Testis (tissue), 2 donors: ENCODE measurements at regions not wholly inside any gene's neighbourhood (a gene's known extent, or its start where the extent isn't known, plus 50 kb on each side); places are given as distances from the start of the nearest gene placed in this dataset.

Experiments used
- DNase-seq: peaks from one replicate; pipeline ENCODE4 v3.0.0-alpha.2; 2019
- H3K27ac ChIP-seq, 2 donors: fragments of 200-600 bp; sonication (generic); one replicate each; pipeline ENCODE4 v1.5.1; 2019
- H3K27me3 ChIP-seq: fragments of 200-600 bp; sonication (generic); one replicate; pipeline ENCODE4 v1.5.1; 2019
- H3K36me3 ChIP-seq: fragments of 200-600 bp; sonication (generic); one replicate; pipeline ENCODE4 v1.5.1; 2017; ENCODE audit warnings: low read depth; ENCODE audit errors: missing control alignments
- H3K4me1 ChIP-seq: fragments of 200-600 bp; sonication (generic); one replicate; pipeline ENCODE4 v1.5.1; 2019
- H3K4me3 ChIP-seq, 2 donors: fragments of 200-600 bp; sonication (generic); one replicate each; pipeline ENCODE4 v1.5.1; 2017 to 2019
- H3K9me3 ChIP-seq: fragments of 200-600 bp; sonication (generic); one replicate; pipeline ENCODE4 v1.5.1; 2017
- POLR2A ChIP-seq: fragments of 450-650 bp; IDR thresholded peaks from one replicate; pipeline ENCODE4 v1.6.1; 2017; ENCODE audit warnings: antibody characterized with exemption, mild to moderate bottlenecking, moderate library complexity
- WGBS, 2 donors: methylation state at CpG; one replicate each; pipeline ENCODE4 v1.1.5; 2018; 5-methylcytosine and 5-hydroxymethylcytosine counted together
- intact Hi-C: fragments of 100-400 bp; cut with DNase I; formaldehyde crosslinking; loops from one replicate; pipeline ENCODE4 v1.15.1; 2023; ENCODE audit warnings: low total_unique reads
- TF ChIP-seq, protein P1 (sequence below), 3 experiments: fragments of 450-650 bp in 2 of 3; fragments of 200-600 bp in 1 of 3; sonication (generic) in 1 of 3; IDR thresholded peaks; one replicate each; pipeline ENCODE4 v1.5.1; 2016 to 2019; ENCODE audit warnings: antibody characterized with exemption in 3 of 3, mild to moderate bottlenecking in 2 of 3, moderate library complexity in 1 of 3

GRCh38 chr9:107914151-107914550 lies 424.6 kb upstream of the KLF4 start:
- H3K27me3 ChIP-seq, result no peaks in the 10 kb centered on the region
- no peaks in the 10 kb centered on the region for H3K9me3 ChIP-seq
- H3K4me3 ChIP-seq, result no peak overlapping the region
- 72 to 86% methylated on average over 1 of the region's 1 CpG for WGBS, 2 donors
- intact Hi-C loops, result no loop called here
- H3K4me1 ChIP-seq, result no peaks in the 10 kb centered on the region
- no peaks in the 10 kb centered on the region for H3K36me3 ChIP-seq
- DNase-seq, result no peak
- TF ChIP-seq POLR2A, result no peak
- TF ChIP-seq, protein P1, sequence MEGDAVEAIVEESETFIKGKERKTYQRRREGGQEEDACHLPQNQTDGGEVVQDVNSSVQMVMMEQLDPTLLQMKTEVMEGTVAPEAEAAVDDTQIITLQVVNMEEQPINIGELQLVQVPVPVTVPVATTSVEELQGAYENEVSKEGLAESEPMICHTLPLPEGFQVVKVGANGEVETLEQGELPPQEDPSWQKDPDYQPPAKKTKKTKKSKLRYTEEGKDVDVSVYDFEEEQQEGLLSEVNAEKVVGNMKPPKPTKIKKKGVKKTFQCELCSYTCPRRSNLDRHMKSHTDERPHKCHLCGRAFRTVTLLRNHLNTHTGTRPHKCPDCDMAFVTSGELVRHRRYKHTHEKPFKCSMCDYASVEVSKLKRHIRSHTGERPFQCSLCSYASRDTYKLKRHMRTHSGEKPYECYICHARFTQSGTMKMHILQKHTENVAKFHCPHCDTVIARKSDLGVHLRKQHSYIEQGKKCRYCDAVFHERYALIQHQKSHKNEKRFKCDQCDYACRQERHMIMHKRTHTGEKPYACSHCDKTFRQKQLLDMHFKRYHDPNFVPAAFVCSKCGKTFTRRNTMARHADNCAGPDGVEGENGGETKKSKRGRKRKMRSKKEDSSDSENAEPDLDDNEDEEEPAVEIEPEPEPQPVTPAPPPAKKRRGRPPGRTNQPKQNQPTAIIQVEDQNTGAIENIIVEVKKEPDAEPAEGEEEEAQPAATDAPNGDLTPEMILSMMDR (IDR thresholded peaks at IDR 0.05), result no peak
- H3K27ac ChIP-seq, result no peak overlapping the region

- Histone ChIP-seq H3K36me3 (no peaks in the 10 kb centered on the region), H3K27me3 (no peaks in the 10 kb centered on the region), H3K4me3 (no peak overlapping the region), H3K9me3 (no peaks in the 10 kb centered on the region), H3K27ac (no peak overlapping the region), H3K4me1 (no peaks in the 10 kb centered on the region)
- no peak for DNase-seq
- WGBS, 2 donors, result 70 to 75% methylated on average over 1 of the region's 1 CpG
- TF ChIP-seq, protein P1 (IDR thresholded peaks at IDR 0.05), result no peak
- no peak for TF ChIP-seq POLR2A
- intact Hi-C loops, result no loop called here
Measured at GRCh38 chr9:107907715-107908114, 418.1 kb upstream of the KLF4 start.

DNA sequence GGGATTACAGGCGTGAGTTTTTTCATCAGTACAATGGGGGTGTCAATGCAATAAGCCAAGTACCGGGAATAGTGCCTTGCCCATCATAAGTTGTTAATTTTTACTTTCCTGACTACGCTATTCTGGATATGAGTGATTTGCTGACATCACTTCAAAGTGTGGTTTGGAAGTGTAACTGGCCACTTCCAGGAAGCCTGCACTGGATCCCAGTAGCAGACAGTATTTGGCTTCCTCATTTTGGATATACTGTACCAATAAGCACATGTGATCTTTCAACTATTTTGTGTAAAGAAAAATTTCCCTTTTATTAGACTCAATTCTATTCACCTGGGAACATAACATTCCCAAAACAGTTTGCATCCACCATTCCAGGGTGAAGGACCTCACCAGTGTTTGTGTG lies 417.7 kb upstream of the KLF4 start:
- Histone ChIP-seq H3K36me3 (no peaks in the 10 kb centered on the region), H3K4me1 (no peaks in the 10 kb centered on the region), H3K27me3 (no peaks in the 10 kb centered on the region), H3K9me3 (no peaks in the 10 kb centered on the region), H3K27ac (no peak overlapping the region), H3K4me3 (no peak overlapping the region)
- intact Hi-C loops, result no loop called here
- no peak for DNase-seq
- TF ChIP-seq, protein P1 (IDR thresholded peaks at IDR 0.05), result no peak
- no peak for TF ChIP-seq POLR2A
- WGBS, 2 donors, result 76 to 93% methylated on average over 3 of the region's 3 CpGs

- no peak overlapping the region for H3K4me3 ChIP-seq
- H3K9me3 ChIP-seq, result no peaks in the 10 kb centered on the region
- 77 to 95% methylated on average over 1 of the region's 1 CpG for WGBS, 2 donors
- DNase-seq, result no peak
- H3K4me1 ChIP-seq, result no peaks in the 10 kb centered on the region
- H3K27me3 ChIP-seq, result no peaks in the 10 kb centered on the region
- intact Hi-C loops, result no loop called here
- no peak overlapping the region for H3K27ac ChIP-seq
- no peaks in the 10 kb centered on the region for H3K36me3 ChIP-seq
- TF ChIP-seq, protein P1 (IDR thresholded peaks at IDR 0.05), result no peak
- TF ChIP-seq POLR2A, result no peak
Measured at GRCh38 chr9:107906074-107906473, 416.5 kb upstream of the KLF4 start.

- no peak for DNase-seq
- H3K27me3 ChIP-seq, result no peaks in the 10 kb centered on the region
- no peaks in the 10 kb centered on the region for H3K4me1 ChIP-seq
- H3K4me3 ChIP-seq, result no peak overlapping the region
- WGBS, 2 donors, result 53 to 61% methylated on average over 2 of the region's 2 CpGs
- intact Hi-C loops, result no loop called here
- H3K9me3 ChIP-seq, result no peaks in the 10 kb centered on the region
- H3K36me3 ChIP-seq, result no peaks in the 10 kb centered on the region
- TF ChIP-seq, protein P1 (IDR thresholded peaks at IDR 0.05), result no peak
- TF ChIP-seq POLR2A, result no peak
- H3K27ac ChIP-seq, result no peak overlapping the region
Measured at GRCh38 chr9:107905308-107906020, 415.9 kb upstream of the KLF4 start.
